GM20431 (cell line): ENCODE measurements at regions not wholly inside any gene's neighbourhood (a gene's known extent, or its start where the extent isn't known, plus 50 kb on each side); places are given as distances from the start of the nearest gene placed in this dataset.
"Not testable (repeated sequence)": the region's sequence is repeated elsewhere in the genome, so short reads cannot be mapped to it uniquely, and the experiment has no call there.

Experiments used
- in situ Hi-C: fragments of 300-500 bp; cut with MseI, MboI; formaldehyde crosslinking; loops from one replicate; pipeline ENCODE4 v1.15.0; 2020; ENCODE audit warnings: low sequenced_read_pairs; ENCODE audit not compliant: unreplicated experiment

DNA sequence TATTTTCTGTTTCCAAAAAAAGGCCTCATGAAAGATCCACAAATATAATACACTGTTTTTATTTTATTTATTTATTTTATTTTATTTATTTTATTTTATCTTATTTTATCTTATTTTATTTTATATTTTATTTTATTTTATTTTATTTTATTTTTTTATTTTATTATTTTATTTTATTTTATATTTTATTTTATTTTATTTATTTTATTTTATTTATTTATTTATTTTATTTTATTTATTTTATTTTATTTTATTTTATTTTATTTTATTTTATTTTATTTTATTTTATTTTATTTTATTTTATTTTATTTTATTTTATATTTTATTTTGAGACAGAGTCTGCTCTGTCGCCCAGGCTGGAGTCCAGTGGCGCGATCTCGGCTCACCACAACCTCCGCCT, 285.9 kb upstream of the LYZL1 start:
- in situ Hi-C loops, result not testable (repeated sequence)

DNA sequence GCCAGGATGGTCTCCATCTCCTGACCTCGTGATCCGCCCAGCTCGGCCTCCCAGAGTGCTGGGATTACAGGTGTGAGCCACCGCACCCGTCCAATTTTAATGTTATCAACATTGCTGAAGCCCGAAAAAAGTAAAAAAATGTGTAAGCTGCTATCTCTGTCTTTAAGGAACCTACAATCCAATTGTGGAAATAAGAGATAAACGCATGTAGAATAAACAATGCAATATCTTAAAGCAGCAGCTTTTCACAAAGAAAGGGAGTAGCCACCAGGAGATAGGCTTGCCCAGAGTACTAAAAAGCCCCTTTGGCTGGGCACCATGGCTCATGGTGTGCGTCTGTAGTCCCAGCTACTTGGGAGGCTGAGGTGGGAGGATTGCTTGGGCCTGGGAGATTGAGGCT, 282.9 kb upstream of the LYZL1 start:
- in situ Hi-C loops, result no loop called here

DNA sequence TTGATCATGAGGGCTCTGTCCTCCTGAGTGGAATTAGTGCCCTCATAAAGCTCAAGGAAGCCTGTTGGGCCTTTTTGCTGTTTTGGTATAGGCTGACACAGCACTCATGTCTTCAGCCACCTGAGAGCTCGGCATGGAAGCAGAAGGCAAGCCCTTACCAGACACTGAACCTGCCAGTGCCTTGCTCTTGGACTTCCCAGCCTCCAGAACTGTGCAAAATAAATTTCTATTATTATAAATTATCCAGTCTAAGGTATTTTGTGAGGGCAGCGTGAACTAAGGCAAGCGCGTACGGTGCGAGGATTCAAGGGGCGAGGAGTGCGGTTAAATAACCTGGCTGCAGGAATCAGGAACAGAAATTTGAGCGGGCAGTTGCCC, 281.5 kb upstream of the LYZL1 start:
- in situ Hi-C loops, result no loop called here

DNA sequence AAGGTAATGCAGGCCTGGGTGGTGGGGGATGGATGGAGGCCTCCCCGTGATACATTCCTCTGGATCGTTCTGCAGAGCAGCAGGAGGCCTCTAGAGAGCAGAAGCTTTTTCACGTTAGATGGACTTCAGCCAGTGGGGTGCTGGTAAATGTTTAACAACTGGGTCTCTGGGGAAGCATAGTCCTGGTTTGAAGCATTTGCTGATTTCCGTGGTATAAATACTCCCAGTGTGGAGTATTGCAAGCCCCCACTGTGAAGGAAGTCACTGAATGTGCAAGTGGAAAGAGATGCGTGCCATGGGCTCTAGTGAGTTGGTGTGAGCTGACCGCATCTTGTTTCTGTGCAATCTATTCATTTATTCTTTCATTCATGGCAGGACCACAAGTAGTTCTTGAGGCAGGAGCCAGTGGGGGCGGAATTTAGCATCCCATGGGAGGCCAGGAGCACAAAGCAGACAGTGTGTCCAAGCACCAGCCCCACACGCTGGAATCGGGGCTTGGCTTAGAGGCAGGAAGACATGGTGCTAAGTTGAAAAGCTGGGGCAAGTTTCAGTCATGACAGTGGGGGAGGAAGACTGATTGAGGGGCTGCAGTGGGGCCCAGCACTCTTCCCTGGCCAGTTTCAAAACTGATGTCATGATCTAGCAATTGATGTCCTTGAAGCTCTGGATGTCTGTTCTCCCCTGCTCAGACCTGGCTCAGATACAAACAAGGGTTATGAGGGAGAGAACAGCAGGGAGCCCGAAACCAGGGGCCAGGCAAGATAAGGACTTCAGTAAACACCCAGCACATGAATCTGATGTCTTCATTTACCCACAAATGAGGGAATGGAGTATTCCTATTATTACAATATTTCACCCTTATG, 280.9 kb upstream of the LYZL1 start:
- in situ Hi-C loops, result no loop called here

DNA sequence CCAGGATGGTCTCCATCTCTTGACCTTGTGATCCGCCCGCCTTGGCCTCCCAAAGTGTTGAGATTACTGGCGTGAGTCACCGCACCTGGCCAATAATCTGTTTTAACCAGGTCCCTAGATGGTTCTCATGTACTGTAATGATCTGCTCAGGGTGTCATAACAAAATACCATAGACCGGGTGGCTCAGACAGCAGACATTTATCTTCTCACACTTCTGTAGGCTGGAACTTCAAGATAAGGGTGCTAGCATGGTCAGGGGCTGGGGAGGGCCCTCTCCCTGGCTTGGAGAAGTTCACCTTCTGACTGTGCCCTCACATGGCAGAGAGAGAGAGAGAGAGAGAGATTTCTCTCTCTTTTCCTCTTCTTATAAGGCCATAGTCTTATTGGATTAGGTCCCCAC, 279.4 kb upstream of the LYZL1 start:
- in situ Hi-C loops, result no loop called here

DNA sequence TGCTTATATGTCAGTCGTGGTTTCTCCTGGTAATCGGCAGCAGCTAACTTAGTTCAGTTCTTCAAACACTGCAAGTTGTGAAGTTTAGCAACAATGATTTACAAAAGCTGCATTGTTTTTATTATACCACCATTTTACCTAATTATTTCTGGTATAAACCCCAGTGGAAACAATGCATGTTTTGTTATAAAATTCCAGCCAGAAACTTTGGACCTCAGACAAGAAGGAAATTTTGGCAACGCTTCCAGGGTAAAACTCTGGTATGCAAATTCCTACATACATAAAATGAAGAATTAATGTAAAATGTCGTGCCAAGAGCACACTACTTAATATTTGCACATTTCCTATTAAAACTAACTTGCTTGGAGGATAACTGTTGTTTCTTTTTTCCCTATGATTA, 277.4 kb upstream of the LYZL1 start:
- in situ Hi-C loops, result no loop called here

DNA sequence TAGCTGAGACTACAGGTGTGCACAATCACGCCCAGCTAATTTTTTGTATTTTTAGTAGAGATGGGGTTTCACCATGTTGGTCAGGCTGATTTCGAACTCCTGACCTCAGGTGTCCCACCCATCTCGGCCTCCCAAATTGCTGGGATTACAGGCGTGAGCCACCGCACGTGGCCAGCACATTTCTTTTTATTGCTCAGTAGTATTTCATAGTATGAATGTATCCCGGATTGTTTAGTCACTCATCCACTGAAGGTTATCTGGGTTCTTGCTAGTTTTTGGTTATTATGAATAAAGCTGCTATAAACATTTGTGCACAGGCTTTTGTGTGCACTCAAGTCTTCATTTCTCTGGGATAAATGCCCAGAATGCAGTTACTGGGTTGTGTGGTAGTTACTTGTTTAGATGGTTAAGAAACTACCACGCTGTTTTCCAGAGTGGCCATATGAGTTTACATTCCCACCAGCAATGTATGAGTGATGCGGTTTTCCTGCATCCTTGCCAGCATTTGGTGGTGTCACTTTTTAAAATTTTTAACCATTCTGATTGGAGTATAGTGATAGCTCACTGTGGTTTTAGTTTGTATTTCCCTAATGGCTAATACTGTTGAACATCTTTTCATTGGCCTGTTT, 275.8 kb upstream of the LYZL1 start:
- in situ Hi-C loops, result no loop called here

DNA sequence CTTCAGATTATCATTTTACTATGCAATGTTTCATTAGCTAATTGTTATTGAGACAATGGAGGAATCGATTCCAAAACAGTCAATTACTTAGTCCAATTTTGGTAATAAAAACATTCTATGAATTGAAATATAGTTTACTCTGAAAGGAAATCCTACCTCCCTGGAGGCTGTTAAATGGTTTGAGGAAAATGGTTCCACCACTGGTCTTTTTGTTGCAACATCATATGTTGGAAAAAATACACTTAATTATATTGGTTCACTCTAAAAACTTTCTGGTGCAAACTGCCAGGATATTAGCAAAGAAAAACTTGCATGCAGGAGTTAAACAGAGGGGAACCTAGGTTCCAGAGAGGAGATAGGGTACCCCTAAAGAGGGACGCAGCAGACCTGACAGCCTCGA, 267.3 kb upstream of the LYZL1 start:
- in situ Hi-C loops, result no loop called here

DNA sequence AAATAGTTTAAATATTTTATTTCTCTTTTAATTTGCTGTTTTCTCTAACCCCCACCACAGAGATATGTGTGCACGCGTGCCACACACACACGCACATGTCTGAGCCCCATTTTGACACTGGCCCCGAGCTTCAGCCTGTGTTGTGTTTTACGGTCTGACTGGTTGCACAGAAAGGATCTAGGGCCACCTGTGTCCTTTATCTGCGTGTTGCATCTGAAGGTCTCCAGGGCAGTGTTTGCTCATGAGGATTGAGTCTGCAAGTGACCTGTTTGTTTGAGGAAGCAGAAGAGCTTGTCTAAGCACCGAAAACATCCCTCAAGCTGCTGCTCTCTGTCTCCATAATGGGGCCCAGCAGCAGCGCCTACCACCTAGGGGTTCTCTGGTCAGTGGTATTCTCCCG, 266.4 kb upstream of the LYZL1 start:
- in situ Hi-C loops, result no loop called here

DNA sequence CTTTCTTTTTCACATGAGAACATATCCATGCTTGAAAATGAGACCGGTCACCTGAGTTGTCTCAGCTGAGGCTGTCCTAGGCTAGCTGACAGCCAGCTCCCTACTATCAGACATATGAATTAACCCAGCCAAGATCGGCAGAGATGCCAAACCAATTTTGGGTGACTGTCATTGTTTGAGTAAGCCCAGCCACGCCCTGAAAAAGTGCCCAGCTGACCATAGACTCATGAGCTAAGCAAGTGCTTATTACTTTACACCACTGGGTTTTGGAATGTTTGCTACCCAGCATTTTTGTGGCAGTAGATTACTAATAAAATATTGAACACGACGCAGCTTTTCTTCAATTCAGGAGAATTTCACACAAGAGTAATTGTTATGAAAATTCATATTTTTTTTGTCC, 265.2 kb upstream of the LYZL1 start:
- in situ Hi-C loops, result no loop called here

DNA sequence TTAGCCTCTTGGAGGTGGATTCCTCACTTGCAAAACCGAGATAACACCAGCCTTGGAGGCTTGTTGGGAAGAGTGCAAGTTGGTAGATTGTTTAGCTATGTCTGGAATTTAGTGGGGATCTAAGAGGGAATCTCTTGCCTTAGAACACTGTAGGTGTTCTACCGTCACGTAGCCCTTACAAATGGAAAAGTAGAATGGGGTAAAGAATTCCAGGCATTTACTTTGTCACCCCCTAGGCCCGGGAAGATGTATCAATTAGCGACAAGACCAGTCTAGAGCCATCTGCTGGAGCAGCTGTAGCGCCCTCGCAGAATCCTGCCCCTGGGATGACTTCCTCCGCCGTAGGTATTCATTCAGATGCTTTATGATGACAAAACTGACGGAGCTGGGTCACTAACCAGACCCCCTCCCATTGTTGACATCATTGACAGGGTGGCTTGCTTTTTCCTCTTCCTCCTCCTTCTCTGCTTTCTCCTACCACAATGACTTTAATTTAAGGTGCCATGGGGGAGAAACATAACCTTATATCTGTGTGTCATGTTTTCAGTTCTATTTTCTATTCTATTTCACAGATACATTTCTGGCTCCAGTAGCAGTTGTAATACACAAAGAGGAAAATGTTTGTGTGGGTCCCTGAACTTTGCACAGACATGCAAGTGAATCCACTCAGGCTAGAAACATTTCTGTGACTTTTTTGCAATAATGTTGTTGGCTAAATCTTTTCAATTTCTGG, 262.6 kb upstream of the LYZL1 start:
- in situ Hi-C loops, result no loop called here

DNA sequence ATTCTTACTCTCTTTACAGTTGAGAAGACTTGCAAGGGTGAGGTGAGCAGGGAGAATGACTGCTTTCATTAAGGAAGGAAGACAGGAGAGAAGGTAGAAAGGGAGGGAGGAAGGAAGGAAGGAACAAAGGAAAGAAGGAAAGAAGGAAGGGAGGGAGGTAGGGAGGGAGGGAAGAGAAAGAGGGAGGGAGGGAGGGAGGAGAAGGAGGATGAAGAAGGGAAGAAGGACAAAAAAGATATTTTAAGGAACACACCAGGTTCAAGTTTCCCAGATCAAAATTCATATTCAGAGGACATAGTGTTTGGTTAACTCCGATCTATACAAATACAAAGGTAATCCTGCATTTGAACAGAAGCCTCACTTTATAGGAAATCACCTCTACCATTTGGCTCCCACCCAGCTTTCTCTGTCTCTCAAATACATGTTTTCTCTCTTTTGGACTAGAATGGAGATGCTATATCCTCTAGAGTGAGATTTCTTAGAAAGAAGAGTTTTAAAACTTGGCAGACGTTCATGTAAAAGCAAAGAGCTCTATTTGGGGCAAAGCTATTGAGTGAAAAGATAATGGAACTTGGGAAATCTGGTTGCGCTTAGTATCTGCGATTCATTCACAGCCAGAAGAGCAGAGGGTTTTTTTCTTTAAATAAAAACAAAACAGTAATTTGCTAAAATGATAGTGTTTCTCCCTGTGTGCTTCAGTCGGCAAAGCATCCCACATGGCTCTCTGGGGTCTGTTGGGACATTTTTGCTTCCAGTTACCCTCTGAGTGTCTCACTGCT, 261.9 kb upstream of the LYZL1 start:
- in situ Hi-C loops, result no loop called here

DNA sequence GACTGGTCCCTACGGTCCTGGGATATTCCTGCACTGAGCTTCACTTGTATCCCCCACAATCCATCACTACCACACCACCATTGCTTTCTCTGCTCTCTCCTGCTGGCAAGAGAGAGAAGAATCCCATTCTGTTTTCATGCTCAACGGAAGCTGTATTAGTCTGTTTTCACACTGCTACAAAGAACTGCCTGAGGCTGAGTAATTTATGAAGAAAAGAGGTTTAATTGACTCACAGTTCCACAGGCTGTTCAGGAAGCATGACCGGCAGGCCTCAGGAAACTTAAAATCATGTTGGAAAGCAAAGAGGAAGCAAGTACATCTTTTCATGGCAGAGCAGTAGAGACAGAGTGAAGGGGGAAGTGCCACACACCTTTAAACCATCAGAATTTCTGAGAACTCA, 260.4 kb upstream of the LYZL1 start:
- in situ Hi-C loops, result no loop called here

DNA sequence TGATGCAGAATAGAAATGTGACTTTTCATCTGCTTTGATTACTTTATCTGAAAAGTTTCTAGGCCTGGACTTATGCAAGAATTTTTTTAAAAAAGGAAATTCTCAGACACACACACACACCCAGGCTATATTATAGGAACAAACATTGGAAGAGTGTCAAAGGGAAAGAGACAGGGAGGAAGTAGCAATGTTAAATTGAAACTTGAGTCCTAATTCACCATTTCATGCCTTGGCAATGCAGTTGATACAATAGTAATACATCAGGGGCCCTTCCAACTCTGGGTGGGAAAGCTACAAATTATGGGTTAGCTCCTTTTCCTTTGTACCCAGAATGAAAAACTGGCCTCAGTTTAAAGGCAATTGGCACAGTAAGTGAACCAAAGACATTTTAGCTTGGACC, 258.0 kb upstream of the LYZL1 start:
- in situ Hi-C loops, result no loop called here

DNA sequence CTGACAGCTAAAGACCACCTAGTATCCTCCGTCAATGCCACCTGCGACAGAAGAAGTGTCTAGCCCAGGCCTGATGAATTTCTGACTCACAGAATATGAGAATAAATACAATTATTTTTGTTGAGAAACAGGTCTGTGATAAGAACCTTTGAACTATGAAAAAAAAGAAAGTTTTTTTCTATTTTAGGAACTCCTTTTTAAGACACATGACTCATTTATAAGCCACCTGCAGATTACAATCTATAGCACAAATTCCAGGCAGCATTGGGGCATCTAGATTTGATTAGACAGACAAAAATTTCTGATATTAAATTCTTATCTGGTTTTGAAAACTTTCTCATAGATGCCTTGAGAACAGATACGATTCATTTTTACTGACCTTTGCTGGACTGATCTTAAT, 256.7 kb upstream of the LYZL1 start:
- in situ Hi-C loops, result no loop called here

DNA sequence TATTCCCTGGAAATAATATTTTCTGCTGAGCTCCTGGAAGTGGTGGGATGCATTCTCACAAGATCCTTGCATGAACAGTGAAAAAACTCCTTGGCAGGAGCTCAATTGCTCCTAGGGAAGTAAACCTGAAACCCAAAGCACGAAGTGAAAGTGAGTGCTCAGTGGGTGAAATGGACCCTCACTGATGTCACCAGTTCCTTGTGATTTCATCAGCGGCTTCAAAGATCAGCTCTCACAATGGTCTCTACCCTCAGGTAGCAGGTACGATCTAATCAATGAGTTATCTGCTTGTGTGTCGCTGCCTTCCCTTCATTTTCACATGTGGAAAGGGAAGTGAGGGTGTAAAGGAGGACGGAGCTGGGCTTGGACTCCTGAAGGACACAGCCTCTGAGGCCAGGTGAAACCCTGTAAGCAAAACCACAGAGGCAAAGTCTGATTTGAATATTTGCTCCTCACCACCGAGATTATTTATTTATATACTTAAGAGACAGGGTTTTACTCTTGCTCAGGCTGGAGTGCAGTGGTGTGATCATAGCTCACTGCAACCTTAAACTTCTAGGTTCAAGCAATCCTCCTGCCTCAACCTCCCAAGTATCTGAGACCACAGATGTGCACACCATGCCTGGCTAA, 255.4 kb upstream of the LYZL1 start:
- in situ Hi-C loops, result no loop called here

DNA sequence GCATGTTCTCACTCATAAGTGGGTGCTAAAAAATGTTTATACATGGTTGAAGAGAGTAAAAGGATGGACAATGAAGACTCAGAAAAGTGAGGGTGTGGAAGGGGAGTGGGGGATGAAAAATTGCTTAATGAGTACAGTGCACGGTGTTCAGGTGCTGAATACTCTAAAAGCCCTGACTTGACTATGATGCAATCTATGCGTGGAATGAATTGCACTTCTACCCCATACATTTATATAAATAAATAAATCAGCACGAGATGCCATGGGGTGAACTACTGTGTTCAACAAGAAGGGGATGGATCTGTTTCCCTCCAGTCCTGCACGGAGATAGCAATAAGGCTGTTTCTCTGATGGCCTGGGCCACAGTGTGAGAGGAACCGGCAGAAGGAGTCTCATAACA, 254.3 kb upstream of the LYZL1 start:
- in situ Hi-C loops, result no loop called here

DNA sequence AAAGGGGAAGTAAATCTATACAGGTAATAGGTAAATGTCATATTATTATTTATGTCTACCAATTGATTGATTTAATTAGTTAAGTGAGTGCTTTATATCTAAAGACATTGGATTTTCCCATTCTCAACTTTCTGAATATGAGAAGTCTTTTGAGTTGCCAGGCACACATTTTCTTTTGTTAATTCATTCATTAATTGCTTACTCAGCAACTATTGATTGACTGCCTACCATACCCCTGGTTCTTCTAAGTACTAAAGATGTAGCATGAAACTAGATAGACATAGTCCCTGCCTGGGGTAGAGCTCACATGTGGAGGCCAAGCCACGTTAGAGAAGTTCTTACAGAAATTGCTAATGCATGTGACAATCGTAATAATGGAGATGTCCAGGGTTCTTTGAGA, 253.1 kb upstream of the LYZL1 start:
- in situ Hi-C loops, result no loop called here

DNA sequence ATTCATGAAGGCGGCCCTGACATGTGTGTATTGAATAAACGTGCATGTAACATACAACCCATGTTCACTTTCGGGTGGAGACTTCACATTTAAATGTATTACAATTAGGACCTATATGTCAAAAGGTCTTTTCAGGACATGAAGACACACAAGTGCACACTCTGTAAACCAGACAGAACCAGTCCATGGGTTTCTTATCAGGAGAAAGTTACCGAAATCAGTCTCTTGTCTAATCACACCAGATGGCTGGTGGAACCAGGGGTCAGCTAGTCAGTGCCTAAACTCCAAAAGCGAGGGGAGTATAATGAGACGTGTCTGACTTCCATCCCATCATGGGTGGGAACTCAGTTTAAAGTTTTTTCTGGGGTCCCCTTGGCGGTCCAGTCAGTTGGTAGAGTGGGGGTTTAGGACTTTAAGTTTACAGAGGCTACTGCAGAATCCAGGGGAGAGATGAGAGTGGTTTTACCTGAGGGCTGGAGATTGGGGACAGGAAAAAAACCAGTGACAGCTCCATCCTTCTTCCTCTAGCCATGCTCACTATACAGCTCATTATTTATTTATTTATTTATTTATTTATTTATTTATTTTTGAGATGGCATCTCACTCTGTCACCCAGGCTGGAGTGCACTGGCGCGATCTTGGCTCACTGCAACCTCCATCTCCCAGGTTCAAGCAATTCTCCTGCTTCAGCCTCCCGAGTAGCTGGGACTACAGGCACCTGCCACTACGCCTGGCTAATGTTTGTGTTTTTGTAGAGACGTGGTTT, 251.3 kb upstream of the LYZL1 start:
- in situ Hi-C loops, result no loop called here
